ENCODE measurements at regions not wholly inside any gene's neighbourhood (a gene's known extent, or its start where the extent isn't known, plus 50 kb on each side); places are given as distances from the start of the nearest gene placed in this dataset.
"Not testable (repeated sequence)": the region's sequence is repeated elsewhere in the genome, so short reads cannot be mapped to it uniquely, and the experiment has no call there.

GRCh38 chr4:157700898-157701694 lies 471.7 kb downstream of the GASK1B start:
- H3K4me3 ChIP-seq (ENCODE audit: low read length): no peak overlapping the region
- H3K4me2 ChIP-seq (ENCODE audit: low read length): no peak overlapping the region
- H3K9me3 ChIP-seq (replicated peaks; ENCODE audit: low read length): no peaks in the 10 kb centered on the region
- peaks cover 5% of the 10 kb centered on the region for H3K4me1 ChIP-seq (ENCODE audit: control insufficient read depth, insufficient read depth, low read length)
- no peaks in the 10 kb centered on the region for H3K36me3 ChIP-seq (ENCODE audit: insufficient read depth, low read length)
- H3K27me3 ChIP-seq (ENCODE audit: control insufficient read depth, insufficient read depth, low read length): no peaks in the 10 kb centered on the region
- H3K9ac ChIP-seq (ENCODE audit: low read depth, low read length): no peak overlapping the region

DNA sequence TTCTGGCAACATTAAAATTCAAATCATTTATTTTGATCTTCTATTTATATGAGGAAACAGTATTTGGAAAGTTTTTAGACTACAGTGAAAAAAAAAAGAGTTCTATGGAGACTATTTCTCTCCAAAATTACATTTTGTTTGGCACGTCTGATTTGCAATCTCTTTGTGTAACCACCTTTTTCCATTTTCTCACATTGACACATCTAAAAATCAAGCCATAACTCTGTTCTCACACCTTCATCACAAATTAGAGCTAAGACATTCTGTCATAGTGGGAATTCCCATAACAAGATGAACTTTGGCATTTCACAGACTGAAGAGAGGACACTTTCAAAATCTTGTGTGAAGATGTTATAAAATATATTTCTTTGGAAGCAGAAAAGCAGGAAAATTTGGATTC lies 468.9 kb downstream of the GRIA2 start:
- H3K27me3 ChIP-seq (ENCODE audit: control insufficient read depth, insufficient read depth, low read length): no peaks in the 10 kb centered on the region
- H3K4me2 ChIP-seq (ENCODE audit: low read length): no peak overlapping the region
- no peak overlapping the region for H3K9ac ChIP-seq (ENCODE audit: low read depth, low read length)
- no peak overlapping the region for H3K4me3 ChIP-seq (ENCODE audit: low read length)
- no peaks in the 10 kb centered on the region for H3K9me3 ChIP-seq (replicated peaks; ENCODE audit: low read length)
- H3K36me3 ChIP-seq (ENCODE audit: insufficient read depth, low read length): no peaks in the 10 kb centered on the region
- no peaks in the 10 kb centered on the region for H3K4me1 ChIP-seq (ENCODE audit: control insufficient read depth, insufficient read depth, low read length)

GRCh38 chr4:157687971-157688370 lies 467.4 kb downstream of the GRIA2 start:
- Histone ChIP-seq H3K4me3 (ENCODE audit: low read length) (no peak overlapping the region), H3K27me3 (ENCODE audit: control insufficient read depth, insufficient read depth, low read length) (no peaks in the 10 kb centered on the region), H3K9ac (ENCODE audit: low read depth, low read length) (no peak overlapping the region), H3K36me3 (ENCODE audit: insufficient read depth, low read length) (no peaks in the 10 kb centered on the region), H3K4me1 (ENCODE audit: control insufficient read depth, insufficient read depth, low read length) (no peaks in the 10 kb centered on the region), H3K9me3 (replicated peaks; ENCODE audit: low read length) (no peaks in the 10 kb centered on the region), H3K4me2 (ENCODE audit: low read length) (no peak overlapping the region)

- not testable (repeated sequence) for H3K4me2 ChIP-seq (ENCODE audit: low read length); H3K36me3 ChIP-seq (ENCODE audit: insufficient read depth, low read length)
Measured at GRCh38 chr4:157679326-157679725, 458.8 kb downstream of the GRIA2 start.

DNA sequence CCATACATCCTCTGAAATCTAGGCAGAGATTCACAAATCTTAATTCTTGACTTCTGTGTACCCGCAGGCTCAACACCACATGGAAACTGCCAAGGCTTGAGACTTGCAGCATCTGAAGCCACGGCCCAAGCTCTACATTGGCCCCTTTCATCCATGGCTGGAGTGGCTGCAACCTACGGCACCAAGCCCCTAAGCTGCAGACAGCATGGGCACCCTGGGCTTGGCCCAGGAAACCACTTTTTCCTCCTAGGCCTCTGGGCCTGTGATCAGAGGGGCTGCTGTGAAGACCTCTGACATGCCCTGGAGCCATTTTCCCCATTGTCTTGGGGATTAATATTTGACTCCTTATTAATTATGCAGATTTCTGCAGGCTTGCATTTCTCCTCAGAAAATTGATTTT lies 457.9 kb downstream of the GRIA2 start:
- H3K4me3 ChIP-seq (ENCODE audit: low read length): no peak overlapping the region
- no peaks in the 10 kb centered on the region for H3K27me3 ChIP-seq (ENCODE audit: control insufficient read depth, insufficient read depth, low read length)
- no peak overlapping the region for H3K4me2 ChIP-seq (ENCODE audit: low read length)
- no peaks in the 10 kb centered on the region for H3K9me3 ChIP-seq (replicated peaks; ENCODE audit: low read length)
- no peaks in the 10 kb centered on the region for H3K4me1 ChIP-seq (ENCODE audit: control insufficient read depth, insufficient read depth, low read length)
- H3K9ac ChIP-seq (ENCODE audit: low read depth, low read length): no peak overlapping the region
- no peaks in the 10 kb centered on the region for H3K36me3 ChIP-seq (ENCODE audit: insufficient read depth, low read length)

More at GRCh38 chr4:157679326-157679725, 458.8 kb downstream of the GRIA2 start:
- H3K4me1 ChIP-seq (ENCODE audit: control insufficient read depth, insufficient read depth, low read length); H3K27me3 ChIP-seq (ENCODE audit: control insufficient read depth, insufficient read depth, low read length); H3K9ac ChIP-seq (ENCODE audit: low read depth, low read length); H3K9me3 ChIP-seq (replicated peaks; ENCODE audit: low read length); H3K4me3 ChIP-seq (ENCODE audit: low read length): not testable (repeated sequence)

GRCh38 chr4:157674699-157675098 lies 454.2 kb downstream of the GRIA2 start:
- Histone ChIP-seq H3K4me3 (ENCODE audit: low read length) (no peak overlapping the region), H3K27me3 (ENCODE audit: control insufficient read depth, insufficient read depth, low read length) (no peaks in the 10 kb centered on the region), H3K9me3 (replicated peaks; ENCODE audit: low read length) (no peaks in the 10 kb centered on the region), H3K36me3 (ENCODE audit: insufficient read depth, low read length) (no peaks in the 10 kb centered on the region), H3K4me2 (ENCODE audit: low read length) (no peak overlapping the region), H3K4me1 (ENCODE audit: control insufficient read depth, insufficient read depth, low read length) (no peaks in the 10 kb centered on the region), H3K9ac (ENCODE audit: low read depth, low read length) (no peak overlapping the region)

- H3K4me1 ChIP-seq (ENCODE audit: control insufficient read depth, insufficient read depth, low read length): peaks cover 9% of the 10 kb centered on the region
- H3K4me2 ChIP-seq (ENCODE audit: low read length): no peak overlapping the region
- H3K9me3 ChIP-seq (replicated peaks; ENCODE audit: low read length): no peaks in the 10 kb centered on the region
- no peak overlapping the region for H3K9ac ChIP-seq (ENCODE audit: low read depth, low read length)
- no peaks in the 10 kb centered on the region for H3K36me3 ChIP-seq (ENCODE audit: insufficient read depth, low read length)
- no peak overlapping the region for H3K4me3 ChIP-seq (ENCODE audit: low read length)
- no peaks in the 10 kb centered on the region for H3K27me3 ChIP-seq (ENCODE audit: control insufficient read depth, insufficient read depth, low read length)
Measured at GRCh38 chr4:157667836-157668235, 447.3 kb downstream of the GRIA2 start.

DNA sequence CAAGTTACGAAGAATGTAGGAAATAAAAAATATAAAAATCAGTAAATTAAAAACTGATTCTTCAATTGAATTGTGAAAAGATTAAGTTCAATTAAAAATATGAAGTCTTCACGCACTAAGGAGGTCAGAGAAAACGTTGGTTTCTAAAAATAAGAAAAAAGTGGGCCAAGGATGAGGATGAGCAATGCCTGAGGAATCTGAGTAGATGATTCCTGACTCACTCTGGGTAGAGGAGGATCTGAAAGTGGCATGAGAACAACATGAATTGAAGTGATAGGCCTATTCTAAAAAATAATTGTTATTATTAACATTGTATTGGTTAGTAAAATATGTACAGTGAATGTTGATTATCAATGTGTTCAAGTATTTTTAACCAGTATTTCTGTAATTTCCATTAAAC lies 444.2 kb downstream of the GRIA2 start:
- Histone ChIP-seq H3K4me3 (ENCODE audit: low read length) (no peak overlapping the region), H3K27me3 (ENCODE audit: control insufficient read depth, insufficient read depth, low read length) (no peaks in the 10 kb centered on the region), H3K36me3 (ENCODE audit: insufficient read depth, low read length) (no peaks in the 10 kb centered on the region), H3K9ac (ENCODE audit: low read depth, low read length) (no peak overlapping the region), H3K4me2 (ENCODE audit: low read length) (no peak overlapping the region), H3K4me1 (ENCODE audit: control insufficient read depth, insufficient read depth, low read length) (peaks cover 9% of the 10 kb centered on the region), H3K9me3 (replicated peaks; ENCODE audit: low read length) (no peaks in the 10 kb centered on the region)

- no peak overlapping the region for H3K9ac ChIP-seq (ENCODE audit: low read depth, low read length)
- H3K36me3 ChIP-seq (ENCODE audit: insufficient read depth, low read length): no peaks in the 10 kb centered on the region
- no peaks in the 10 kb centered on the region for H3K4me1 ChIP-seq (ENCODE audit: control insufficient read depth, insufficient read depth, low read length)
- no peak overlapping the region for H3K4me2 ChIP-seq (ENCODE audit: low read length)
- H3K4me3 ChIP-seq (ENCODE audit: low read length): no peak overlapping the region
- H3K9me3 ChIP-seq (replicated peaks; ENCODE audit: low read length): no peaks in the 10 kb centered on the region
- H3K27me3 ChIP-seq (ENCODE audit: control insufficient read depth, insufficient read depth, low read length): no peaks in the 10 kb centered on the region
Measured at GRCh38 chr4:157655096-157655809, 434.7 kb downstream of the GRIA2 start.

DNA sequence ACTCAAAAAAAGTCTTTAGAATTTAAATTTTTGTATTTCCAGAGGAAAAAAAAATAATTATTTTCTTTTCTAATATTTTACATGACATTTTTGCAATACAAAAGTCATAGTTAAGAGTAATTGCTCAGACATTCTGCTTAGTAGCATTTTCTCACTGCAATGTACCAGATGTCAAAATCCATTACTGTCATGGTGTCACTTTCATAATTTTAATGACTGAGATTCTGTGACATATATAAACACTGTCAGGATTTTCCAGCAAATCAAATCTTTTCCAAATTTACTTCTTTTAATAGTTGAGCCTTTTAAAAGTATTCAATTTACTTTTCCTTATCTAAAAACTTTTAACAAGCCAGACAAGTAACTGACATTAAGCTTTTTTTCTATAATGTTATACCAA lies 422.7 kb downstream of the GRIA2 start:
- Histone ChIP-seq H3K4me1 (ENCODE audit: control insufficient read depth, insufficient read depth, low read length) (no peaks in the 10 kb centered on the region), H3K4me2 (ENCODE audit: low read length) (no peak overlapping the region), H3K27me3 (ENCODE audit: control insufficient read depth, insufficient read depth, low read length) (no peaks in the 10 kb centered on the region), H3K9me3 (replicated peaks; ENCODE audit: low read length) (no peaks in the 10 kb centered on the region), H3K9ac (ENCODE audit: low read depth, low read length) (no peak overlapping the region), H3K4me3 (ENCODE audit: low read length) (no peak overlapping the region), H3K36me3 (ENCODE audit: insufficient read depth, low read length) (no peaks in the 10 kb centered on the region)

- Histone ChIP-seq H3K36me3 (ENCODE audit: insufficient read depth, low read length) (no peaks in the 10 kb centered on the region), H3K9ac (ENCODE audit: low read depth, low read length) (no peak overlapping the region), H3K9me3 (replicated peaks; ENCODE audit: low read length) (no peaks in the 10 kb centered on the region), H3K4me3 (ENCODE audit: low read length) (no peak overlapping the region), H3K27me3 (ENCODE audit: control insufficient read depth, insufficient read depth, low read length) (no peaks in the 10 kb centered on the region), H3K4me1 (ENCODE audit: control insufficient read depth, insufficient read depth, low read length) (no peaks in the 10 kb centered on the region), H3K4me2 (ENCODE audit: low read length) (no peak overlapping the region)
Measured at GRCh38 chr4:157634057-157634456, 413.5 kb downstream of the GRIA2 start.
